Spleen (tissue), 7 donors: ENCODE measurements at regions not wholly inside any gene's neighbourhood (a gene's known extent, or its start where the extent isn't known, plus 50 kb on each side); places are given as distances from the start of the nearest gene placed in this dataset.

Experiments
- CTCF ChIP-seq, 11 experiments: fragments of 200-600 bp in 7 of 11; fragments of 450-650 bp in 4 of 11; sonication (generic) in 4 of 11; IDR thresholded peaks in 8 of 11; conservative IDR thresholded peaks in 3 of 11; 1 replicate in 7 of 11; 2 replicates in 4 of 11; pipeline versions ENCODE4 v1.4.0 to v1.8.0; 2016 to 2021; ENCODE audit warnings: antibody characterized with exemption in 11 of 11, inconsistent platforms in 4 of 11, mild to moderate bottlenecking in 1 of 11
- POLR2A ChIP-seq, 3 donors: fragments of 450-650 bp; IDR thresholded peaks; one replicate each; pipeline ENCODE4 v1.5.1; 2017; ENCODE audit warnings: antibody characterized with exemption in 3 of 3, mild to moderate bottlenecking in 1 of 3
- POLR2AphosphoS5 ChIP-seq, 3 donors: sonication (generic); formaldehyde crosslinking; IDR thresholded peaks; one replicate each; pipeline ENCODE4 v1.5.1; 2017; ENCODE audit warnings: antibody characterized with exemption in 3 of 3
- donor health status: DM: no; HTN: no; CAD: no; lungs with moderate emphysema.
- donor health status: DM: no; HTN: no; CAD: no.
- donor health status: DM: no; HTN: no; CAD: no.

- TF ChIP-seq CTCF (IDR thresholded peaks at IDR 0.05 in 8 of 11, conservative IDR thresholded peaks at IDR 0.05 in 3 of 11), result peak in 2 of 11 experiments; percentile 17 to 18
- no peak for TF ChIP-seq POLR2AphosphoS5 (IDR thresholded peaks at IDR 0.05)
- no peak for TF ChIP-seq POLR2A (IDR thresholded peaks at IDR 0.05)
Measured at GRCh38 chrX:128975745-128976144, 547.5 kb downstream of the SMARCA1 start.
